ENCODE measurements at regions not wholly inside any gene's neighbourhood (a gene's known extent, or its start where the extent isn't known, plus 50 kb on each side); places are given as distances from the start of the nearest gene placed in this dataset.

GRCh38 chr12:91990525-91990924, 155.1 kb downstream of the BTG1 start:
- TF ChIP-seq CTCF (IDR thresholded peaks at IDR 0.05; ENCODE audit: low read depth, low read length) (no peak), EZH2phosphoT487 (IDR thresholded peaks at IDR 0.05; ENCODE audit: low read depth) (no peak)

Measured in OCI-LY3 (cell line).